NCI-H1105 (cell line): ENCODE measurements at regions not wholly inside any gene's neighbourhood (a gene's known extent, or its start where the extent isn't known, plus 50 kb on each side); places are given as distances from the start of the nearest gene placed in this dataset.
A peak's percentile ranks its signal among the peaks of the same experiment; 100 is the strongest.
"Not testable (repeated sequence)": the region's sequence is repeated elsewhere in the genome, so short reads cannot be mapped to it uniquely, and the experiment has no call there.

Experiments used
- DNase-seq: peaks from one replicate; lab custom pipeline; 2025; lab: John Stamatoyannopoulos, UW

DNA sequence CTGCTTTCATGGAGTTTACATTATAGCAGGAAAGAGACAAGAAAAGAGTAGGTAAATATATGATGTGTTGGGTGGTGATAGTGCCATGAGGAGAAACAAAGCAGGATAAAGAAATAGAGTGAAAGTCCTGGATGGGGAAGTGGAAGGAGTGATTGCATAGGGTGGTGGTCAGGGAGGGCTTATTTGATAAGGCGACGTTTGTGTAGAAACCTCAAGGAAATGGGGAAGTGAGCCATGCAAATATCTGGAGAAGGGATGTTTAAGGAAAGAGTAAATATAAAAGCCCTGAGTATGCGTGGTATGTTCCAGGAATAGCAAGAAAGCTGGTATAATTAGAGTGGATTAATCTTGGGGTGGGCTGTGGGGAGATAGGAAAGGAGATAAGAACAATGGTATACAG lies 134.7 kb upstream of the SV2C start:
- no peak for DNase-seq

DNA sequence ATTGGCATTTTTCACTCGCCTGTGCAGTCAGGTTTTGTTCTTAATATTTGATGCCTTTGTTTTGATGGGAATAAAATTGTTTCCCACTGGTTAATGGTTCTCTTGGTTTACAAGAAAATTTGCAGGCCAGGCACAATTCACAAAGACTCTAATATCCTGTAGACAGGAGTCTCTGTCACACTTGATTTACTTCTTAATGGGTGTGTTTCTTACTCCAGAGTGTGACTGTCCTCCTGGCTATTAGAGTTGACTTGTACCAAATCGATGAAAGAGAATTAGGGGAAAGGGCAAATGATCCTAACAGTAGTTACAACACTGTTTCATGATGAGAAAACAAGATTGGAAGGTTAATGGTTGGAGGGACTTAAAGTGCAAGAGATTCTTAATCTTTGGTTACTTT lies 142.8 kb upstream of the SV2C start:
- no peak for DNase-seq

GRCh38 chr5:75935572-75935971 lies 147.6 kb upstream of the SV2C start:
- no peak for DNase-seq

- DNase-seq: peak; percentile 41
Measured at GRCh38 chr5:75933489-75933888, 149.7 kb upstream of the SV2C start.

DNA sequence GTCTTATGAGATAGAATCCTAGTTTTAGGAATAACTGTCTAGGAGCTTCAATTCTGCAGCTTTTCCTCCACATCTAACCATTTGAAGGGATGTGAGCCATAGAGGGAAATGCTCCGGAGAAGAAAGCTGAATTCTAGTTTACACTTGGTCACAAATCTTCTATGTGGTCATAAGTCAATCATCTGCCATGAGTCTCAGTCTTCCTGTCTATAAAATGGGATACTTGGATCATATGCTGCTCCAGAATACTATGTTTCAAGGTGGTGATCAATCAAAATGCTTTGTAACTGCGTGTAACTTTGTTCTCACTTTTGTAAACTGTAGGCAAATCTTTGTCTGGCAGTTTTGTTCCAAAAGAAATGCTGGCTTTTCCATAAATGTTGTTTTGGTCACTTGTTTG lies 152.0 kb upstream of the SV2C start:
- no peak for DNase-seq

GRCh38 chr5:75928992-75929391 lies 154.2 kb upstream of the SV2C start:
- no peak for DNase-seq

- no peak for DNase-seq
Measured at GRCh38 chr5:75922480-75922879, 160.7 kb upstream of the SV2C start.

GRCh38 chr5:75921011-75921410 lies 162.2 kb upstream of the SV2C start:
- DNase-seq: no peak

DNA sequence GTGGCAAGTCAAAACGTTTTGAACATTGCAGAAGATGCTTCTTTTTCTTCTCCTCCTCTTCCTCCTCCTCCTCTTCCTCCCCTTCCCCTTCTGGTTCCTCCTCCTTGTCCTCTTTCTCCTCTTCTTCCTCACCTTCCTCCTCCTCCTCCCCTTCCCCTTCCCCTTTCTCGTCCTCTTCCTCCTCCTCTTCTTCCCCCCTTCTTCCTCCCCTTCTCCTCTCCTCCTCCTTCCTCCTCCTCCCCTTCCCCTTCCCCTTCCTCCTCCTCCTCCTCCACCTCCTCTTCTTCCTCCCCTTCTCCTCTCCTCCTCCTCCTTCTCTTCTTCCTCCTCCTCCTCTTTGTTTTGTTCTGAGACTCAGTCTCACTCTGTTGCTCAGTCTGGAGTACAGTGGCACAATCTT lies 167.0 kb upstream of the SV2C start:
- no peak for DNase-seq

GRCh38 chr5:75909223-75909622 lies 174.0 kb upstream of the SV2C start:
- DNase-seq: no peak

DNA sequence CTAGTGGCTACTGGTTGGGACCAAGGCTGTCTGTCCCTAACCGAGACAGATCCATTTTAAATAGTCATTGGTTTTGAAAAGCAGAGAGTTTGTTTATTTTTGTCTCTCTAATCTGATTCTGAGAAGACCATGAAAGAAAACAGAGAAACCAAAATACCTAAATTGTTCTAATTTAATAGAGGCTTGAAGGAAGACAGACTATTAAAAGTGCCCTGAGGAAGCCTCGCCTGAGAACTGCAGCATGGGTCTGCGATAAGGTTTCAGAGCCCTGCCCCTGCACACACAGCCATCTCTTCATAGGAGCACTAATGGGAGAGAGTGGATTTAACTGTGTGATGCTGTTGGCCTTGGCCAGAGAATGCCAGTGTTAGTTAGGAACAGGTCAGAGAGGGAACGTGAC lies 175.5 kb upstream of the SV2C start:
- no peak for DNase-seq

GRCh38 chr5:75894482-75894881 lies 177.2 kb upstream of the POC5 start:
- DNase-seq: no peak

DNA sequence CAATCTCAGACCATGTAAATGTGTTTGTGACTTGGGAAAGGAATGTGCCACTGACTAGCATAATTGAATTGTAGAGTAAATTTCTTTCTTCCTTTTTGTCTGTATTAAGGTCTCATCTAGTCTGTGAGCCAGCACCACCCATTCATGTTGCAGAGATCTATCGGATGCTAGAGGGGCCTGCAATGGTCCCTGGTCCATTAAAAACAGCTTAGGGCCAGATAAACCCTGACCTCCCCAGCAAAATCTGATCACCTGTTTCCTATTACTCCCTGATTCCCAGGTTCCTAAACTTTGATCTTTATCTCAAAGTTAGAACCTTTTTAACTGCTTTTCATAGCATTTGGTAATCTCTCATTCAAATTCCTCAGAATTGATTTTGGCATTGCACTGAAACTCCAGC lies 174.5 kb upstream of the POC5 start:
- DNase-seq: no peak

DNA sequence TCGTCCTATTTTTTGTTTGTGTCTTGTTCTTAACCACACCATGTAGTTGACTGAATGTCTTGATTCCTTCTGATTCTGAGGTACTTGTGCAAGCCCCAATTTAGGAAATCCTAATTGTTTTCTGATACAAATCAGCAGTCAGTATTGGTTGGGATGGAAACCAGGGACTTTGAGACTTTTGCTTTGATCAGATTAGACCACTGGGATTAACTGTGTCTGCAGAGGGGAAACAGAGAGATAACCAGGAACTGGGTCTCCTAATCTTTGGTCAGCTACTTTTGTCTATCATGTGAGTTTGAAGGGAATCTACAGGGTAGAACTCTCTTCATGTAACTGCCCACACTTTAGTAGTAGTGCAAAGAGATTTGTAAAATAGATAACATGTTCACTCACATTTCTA lies 173.8 kb upstream of the POC5 start:
- no peak for DNase-seq

GRCh38 chr5:75890546-75890945 lies 173.3 kb upstream of the POC5 start:
- no peak for DNase-seq

GRCh38 chr5:75886706-75887105 lies 169.5 kb upstream of the POC5 start:
- DNase-seq: no peak

GRCh38 chr5:75885849-75886596 lies 168.8 kb upstream of the POC5 start:
- DNase-seq: no peak

DNA sequence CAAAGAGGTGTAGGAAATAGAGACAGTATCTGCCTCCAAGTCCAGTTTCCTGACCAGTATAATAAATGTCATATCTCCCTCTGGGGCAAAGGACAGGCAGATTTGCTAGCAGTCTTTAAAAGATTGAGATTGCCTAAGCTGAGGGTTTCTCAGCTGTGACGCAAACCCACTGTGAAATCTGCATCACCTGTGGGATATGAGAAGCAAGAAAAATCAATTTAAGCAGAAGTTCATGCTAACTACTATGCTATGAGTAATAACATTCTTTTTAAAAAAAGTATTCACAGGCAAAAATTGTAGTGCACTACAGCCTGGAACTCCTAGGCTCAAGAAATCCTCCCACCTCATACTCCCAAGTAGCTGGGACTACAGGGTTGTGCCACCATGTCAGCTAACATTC lies 168.1 kb upstream of the POC5 start:
- no peak for DNase-seq

DNA sequence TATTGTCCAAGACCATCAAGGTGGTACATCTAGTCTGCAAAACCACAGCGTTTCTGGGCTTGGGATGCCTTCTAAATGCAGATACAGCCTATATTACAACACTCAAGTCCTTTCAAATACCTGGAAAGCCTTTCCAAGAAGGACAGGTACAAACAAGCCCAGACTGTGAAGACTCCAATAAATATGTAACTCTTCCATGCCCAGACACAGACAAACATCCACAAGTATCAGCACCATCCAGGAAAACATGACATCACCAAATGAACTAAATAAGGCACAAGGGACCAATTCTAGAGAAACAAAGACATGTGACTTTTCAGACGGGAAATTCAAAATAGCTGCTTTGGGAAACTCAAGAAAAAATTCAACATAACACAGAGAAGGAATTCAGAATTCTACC lies 152.7 kb upstream of the POC5 start:
- DNase-seq: no peak

GRCh38 chr5:75862872-75863271 lies 145.6 kb upstream of the POC5 start:
- DNase-seq: no peak

DNA sequence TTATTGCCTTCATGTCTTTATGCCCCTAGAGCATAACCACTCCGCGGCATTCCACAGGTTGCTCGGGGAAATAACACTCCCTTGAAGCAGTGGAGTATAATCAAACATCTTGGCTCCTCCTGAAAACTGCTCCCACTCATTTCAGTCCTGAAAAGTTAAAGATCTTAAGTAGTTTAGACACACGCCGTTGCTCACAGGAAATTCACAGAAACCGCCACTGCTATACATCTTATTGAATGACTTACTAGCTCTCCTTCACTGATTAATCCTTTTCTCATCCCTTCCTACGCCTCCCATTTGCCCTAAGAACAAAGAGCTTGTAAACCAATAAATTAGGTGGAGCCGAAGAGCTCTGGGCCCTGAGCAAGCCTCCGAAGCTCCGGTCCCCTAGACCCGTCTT lies 142.4 kb upstream of the POC5 start:
- DNase-seq: not testable (repeated sequence)

- DNase-seq: peak; percentile 45
Measured at GRCh38 chr5:75856056-75856455, 138.8 kb upstream of the POC5 start.

GRCh38 chr5:75848077-75848476 lies 130.8 kb upstream of the POC5 start:
- DNase-seq: no peak

GRCh38 chr5:75847561-75848021 lies 130.4 kb upstream of the POC5 start:
- DNase-seq: no peak
